ENCODE measurements at regions not wholly inside any gene's neighbourhood (a gene's known extent, or its start where the extent isn't known, plus 50 kb on each side); places are given as distances from the start of the nearest gene placed in this dataset.
A peak's percentile ranks its signal among the peaks of the same experiment; 100 is the strongest.

DNA sequence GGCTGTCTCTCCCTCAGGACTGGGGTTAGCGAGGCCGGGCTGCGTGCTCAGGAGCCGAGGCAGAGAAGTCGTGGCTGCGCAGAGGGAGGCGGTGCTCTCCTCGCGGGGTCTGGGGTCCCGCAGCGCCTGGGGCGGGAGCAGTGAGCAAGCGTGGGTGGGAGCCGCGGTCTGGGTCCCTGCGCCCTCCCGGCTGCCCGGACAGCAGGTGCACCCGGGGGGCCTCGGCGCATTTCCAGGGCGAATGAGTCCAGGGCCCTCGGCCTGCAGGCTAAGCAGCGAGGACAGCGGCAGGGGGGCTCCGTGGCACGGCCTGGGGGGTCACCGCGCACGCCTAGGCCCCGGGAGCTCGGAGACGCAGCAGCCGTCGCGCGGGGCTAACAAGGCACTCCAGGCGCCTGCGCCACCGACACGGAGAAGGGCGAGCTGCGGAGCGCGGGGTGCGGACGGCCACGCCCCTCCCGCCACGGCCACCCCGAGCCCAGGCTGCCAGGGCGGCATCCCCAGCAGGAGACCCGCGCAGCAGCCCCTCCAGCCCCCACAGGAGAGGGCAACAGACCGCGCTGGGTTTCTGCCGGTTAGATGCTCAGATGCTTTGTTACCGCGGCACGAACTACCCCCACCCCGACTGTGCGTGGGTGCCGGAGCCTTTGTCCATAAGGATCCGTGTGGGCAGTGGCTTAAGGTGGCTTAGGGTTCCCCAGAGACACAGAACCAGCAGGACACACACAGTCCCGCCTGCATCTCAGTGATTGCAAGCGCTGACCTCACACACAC is 117.7 kb upstream of the C14orf180 start:
- no peaks in the 10 kb centered on the region for H3K27me3 ChIP-seq (ENCODE audit: insufficient read depth, low read depth, low read length)
- no peaks in the 10 kb centered on the region for H3K36me3 ChIP-seq (ENCODE audit: insufficient read depth, low read length)
- peak overlapping the region; percentile 59 for H3K9ac ChIP-seq (ENCODE audit: low read length)
- no peaks in the 10 kb centered on the region for H4K20me1 ChIP-seq (ENCODE audit: insufficient read depth)
- peak overlapping the region; percentile 63 for H3K4me3 ChIP-seq (ENCODE audit: low read length)
- H3K27ac ChIP-seq (ENCODE audit: low read length), result no peak overlapping the region
- peak overlapping the region; percentile 9 for H2AFZ ChIP-seq (ENCODE audit: low read depth, low read length)
- H3F3A ChIP-seq (ENCODE audit: insufficient read depth, low read length, poor library complexity, severe bottlenecking), result no peaks in the 10 kb centered on the region
- H3K4me2 ChIP-seq (ENCODE audit: low read length), result no peak overlapping the region
- no peaks in the 10 kb centered on the region for H3K9me3 ChIP-seq (ENCODE audit: low read length)
- TF ChIP-seq, protein P1, sequence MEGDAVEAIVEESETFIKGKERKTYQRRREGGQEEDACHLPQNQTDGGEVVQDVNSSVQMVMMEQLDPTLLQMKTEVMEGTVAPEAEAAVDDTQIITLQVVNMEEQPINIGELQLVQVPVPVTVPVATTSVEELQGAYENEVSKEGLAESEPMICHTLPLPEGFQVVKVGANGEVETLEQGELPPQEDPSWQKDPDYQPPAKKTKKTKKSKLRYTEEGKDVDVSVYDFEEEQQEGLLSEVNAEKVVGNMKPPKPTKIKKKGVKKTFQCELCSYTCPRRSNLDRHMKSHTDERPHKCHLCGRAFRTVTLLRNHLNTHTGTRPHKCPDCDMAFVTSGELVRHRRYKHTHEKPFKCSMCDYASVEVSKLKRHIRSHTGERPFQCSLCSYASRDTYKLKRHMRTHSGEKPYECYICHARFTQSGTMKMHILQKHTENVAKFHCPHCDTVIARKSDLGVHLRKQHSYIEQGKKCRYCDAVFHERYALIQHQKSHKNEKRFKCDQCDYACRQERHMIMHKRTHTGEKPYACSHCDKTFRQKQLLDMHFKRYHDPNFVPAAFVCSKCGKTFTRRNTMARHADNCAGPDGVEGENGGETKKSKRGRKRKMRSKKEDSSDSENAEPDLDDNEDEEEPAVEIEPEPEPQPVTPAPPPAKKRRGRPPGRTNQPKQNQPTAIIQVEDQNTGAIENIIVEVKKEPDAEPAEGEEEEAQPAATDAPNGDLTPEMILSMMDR (IDR thresholded peaks at IDR 0.05; ENCODE audit: poor library complexity, severe bottlenecking), result no peak
- TF ChIP-seq SMC3 (conservative IDR thresholded peaks at IDR 0.05; ENCODE audit: poor library complexity), result peak; percentile 31
- H3K9me2 ChIP-seq (ENCODE audit: insufficient read depth, low read length), result no peaks in the 10 kb centered on the region
- no peaks in the 10 kb centered on the region for H3K79me2 ChIP-seq (replicated peaks; ENCODE audit: insufficient read depth, low read length)

- Histone ChIP-seq H3K36me3 (ENCODE audit: insufficient read depth, low read length) (no peaks in the 10 kb centered on the region), H3F3A (ENCODE audit: insufficient read depth, low read length, poor library complexity, severe bottlenecking) (no peaks in the 10 kb centered on the region), H3K9ac (ENCODE audit: low read length) (no peak overlapping the region), H3K4me2 (ENCODE audit: low read length) (no peak overlapping the region), H3K27me3 (ENCODE audit: insufficient read depth, low read depth, low read length) (no peaks in the 10 kb centered on the region), H3K79me2 (replicated peaks; ENCODE audit: insufficient read depth, low read length) (no peaks in the 10 kb centered on the region), H2AFZ (ENCODE audit: low read depth, low read length) (no peak overlapping the region), H3K4me3 (ENCODE audit: low read length) (no peak overlapping the region), H3K9me2 (ENCODE audit: insufficient read depth, low read length) (no peaks in the 10 kb centered on the region), H3K9me3 (ENCODE audit: low read length) (no peaks in the 10 kb centered on the region), H4K20me1 (ENCODE audit: insufficient read depth) (no peaks in the 10 kb centered on the region), H3K27ac (ENCODE audit: low read length) (no peak overlapping the region)
- TF ChIP-seq REST (IDR thresholded peaks at IDR 0.05; ENCODE audit: borderline replicate concordance), result no peak
- TF ChIP-seq MXI1 (conservative IDR thresholded peaks at IDR 0.05; ENCODE audit: poor library complexity, severe bottlenecking), result no peak
- TF ChIP-seq TAF1 (IDR thresholded peaks at IDR 0.05; ENCODE audit: low read depth), result no peak
- no peak for TF ChIP-seq RAD21 (conservative IDR thresholded peaks at IDR 0.05)
- no peak for TF ChIP-seq SMC3 (conservative IDR thresholded peaks at IDR 0.05; ENCODE audit: poor library complexity)
- no peak for TF ChIP-seq POLR2AphosphoS5 (IDR thresholded peaks at IDR 0.05)
- TF ChIP-seq, protein P1 (IDR thresholded peaks at IDR 0.05; ENCODE audit: poor library complexity, severe bottlenecking), result no peak
- no peak for TF ChIP-seq EZH2 (IDR thresholded peaks at IDR 0.05; ENCODE audit: borderline replicate concordance, insufficient read depth, low read length, poor library complexity, severe bottlenecking)
- TF ChIP-seq EP300 (conservative IDR thresholded peaks at IDR 0.05; ENCODE audit: poor library complexity, severe bottlenecking), result no peak
Measured at GRCh38 chr14:104462651-104463630, 116.6 kb upstream of the C14orf180 start.
